Mesenchymal stem cell (in vitro differentiated cells and primary cell): ENCODE measurements at regions not wholly inside any gene's neighbourhood (a gene's known extent, or its start where the extent isn't known, plus 50 kb on each side); places are given as distances from the start of the nearest gene placed in this dataset.

Source experiments
- DNase-seq: peaks from one replicate; pipeline ENCODE4 v3.0.0-alpha.2; 2013
- H2AFZ ChIP-seq: one replicate; pipeline ENCODE4 v1.6.1; 2013; ENCODE audit warnings: low read depth, mild to moderate bottlenecking, control low read depth, inconsistent platforms, low read length, moderate library complexity
- H2AK5ac ChIP-seq: 2 replicates; pipeline ENCODE4 v1.6.1; 2013; ENCODE audit warnings: low read length, moderate library complexity, mild to moderate bottlenecking, inconsistent platforms; ENCODE audit not compliant: severe bottlenecking
- H2BK120ac ChIP-seq: one replicate; pipeline ENCODE4 v1.6.1; 2013; ENCODE audit warnings: low read depth, mild to moderate bottlenecking, inconsistent platforms, low read length, moderate library complexity
- H2BK12ac ChIP-seq, 2 experiments: one replicate each; pipeline ENCODE4 v1.6.1; 2013; ENCODE audit warnings: inconsistent platforms in 2 of 2, low read length in 2 of 2, mild to moderate bottlenecking in 2 of 2, moderate library complexity in 2 of 2, control low read depth in 1 of 2
- H2BK15ac ChIP-seq: one replicate; pipeline ENCODE4 v1.6.1; 2013; ENCODE audit warnings: mild to moderate bottlenecking, low read depth, inconsistent platforms; ENCODE audit not compliant: poor library complexity, severe bottlenecking
- H2BK5ac ChIP-seq: 2 replicates; pipeline ENCODE4 v1.6.1; 2013; ENCODE audit warnings: low read depth, mild to moderate bottlenecking, low read length, control low read depth, inconsistent platforms; ENCODE audit not compliant: poor library complexity, severe bottlenecking
- H3K14ac ChIP-seq, 2 experiments: one replicate each; pipeline ENCODE4 v1.6.1; 2013; ENCODE audit warnings: inconsistent platforms in 2 of 2, low read length in 2 of 2, control low read depth in 1 of 2, mild to moderate bottlenecking in 1 of 2, moderate library complexity in 1 of 2
- H3K18ac ChIP-seq, 2 experiments: one replicate each; pipeline ENCODE4 v1.6.1; 2013; ENCODE audit warnings: inconsistent platforms in 2 of 2, low read length in 2 of 2, control low read depth in 1 of 2, low read depth in 1 of 2, mild to moderate bottlenecking in 1 of 2
- H3K23ac ChIP-seq, 2 experiments: one replicate each; pipeline ENCODE4 v1.6.1; 2013; ENCODE audit warnings: inconsistent platforms in 2 of 2, low read length in 2 of 2, mild to moderate bottlenecking in 2 of 2, moderate library complexity in 2 of 2, control low read depth in 1 of 2
- H3K27ac ChIP-seq: 2 replicates; pipeline ENCODE4 v1.5.1; 2013; ENCODE audit warnings: mild to moderate bottlenecking, moderate library complexity, low read length, control low read depth, inconsistent platforms; ENCODE audit not compliant: poor library complexity, severe bottlenecking
- H3K27me3 ChIP-seq, 2 experiments: 2 replicates each; pipeline versions ENCODE4 v1.6.1 to v1.7.0; 2013; ENCODE audit warnings: low read length in 2 of 2, mild to moderate bottlenecking in 2 of 2, moderate library complexity in 2 of 2, control low read depth in 1 of 2, inconsistent platforms in 1 of 2; ENCODE audit not compliant: control insufficient read depth in 1 of 2, insufficient read depth in 1 of 2
- H3K36me3 ChIP-seq, 2 experiments: 2 replicates each; pipeline versions ENCODE4 v1.6.1 to v1.7.0; 2013; ENCODE audit warnings: low read length in 2 of 2, control low read depth in 1 of 2, inconsistent platforms in 1 of 2, low read depth in 1 of 2, mild to moderate bottlenecking in 1 of 2; ENCODE audit not compliant: insufficient read depth in 2 of 2, control insufficient read depth in 1 of 2
- H3K4ac ChIP-seq, 2 experiments: one replicate each; pipeline ENCODE4 v1.6.1; 2013; ENCODE audit warnings: inconsistent platforms in 2 of 2, low read length in 2 of 2, mild to moderate bottlenecking in 2 of 2, moderate library complexity in 2 of 2, control low read depth in 1 of 2, low read depth in 1 of 2
- H3K4me1 ChIP-seq: 2 replicates; pipeline ENCODE4 v1.6.1; 2013; ENCODE audit warnings: low read depth, low read length, control low read depth; ENCODE audit not compliant: control insufficient read depth, insufficient read depth
- H3K4me2 ChIP-seq: 2 replicates; pipeline ENCODE4 v1.6.1; 2013; ENCODE audit warnings: low read length, mild to moderate bottlenecking, inconsistent platforms; ENCODE audit not compliant: poor library complexity, severe bottlenecking
- H3K4me3 ChIP-seq, 2 experiments: 2 replicates each; pipeline versions ENCODE4 v1.5.1 to v1.7.0; 2013; ENCODE audit warnings: low read length in 2 of 2, mild to moderate bottlenecking in 2 of 2, control low read depth in 1 of 2, low read depth in 1 of 2; ENCODE audit not compliant: insufficient read depth in 1 of 2
- H3K79me1 ChIP-seq: replicated peaks from 2 replicates; pipeline ENCODE4 v1.6.1; 2013; ENCODE audit warnings: mild to moderate bottlenecking, control low read depth, low read length, inconsistent platforms; ENCODE audit not compliant: poor library complexity, severe bottlenecking
- H3K9ac ChIP-seq: 2 replicates; pipeline ENCODE4 v1.7.0; 2013; ENCODE audit warnings: mild to moderate bottlenecking, low read length, moderate library complexity
- H3K9me3 ChIP-seq: 2 replicates; pipeline ENCODE4 v1.7.0; 2013; ENCODE audit warnings: mild to moderate bottlenecking, low read length; ENCODE audit not compliant: control insufficient read depth
- H4K8ac ChIP-seq: one replicate; pipeline ENCODE4 v1.6.1; 2013; ENCODE audit warnings: inconsistent platforms, mild to moderate bottlenecking, low read length, moderate library complexity
- H4K91ac ChIP-seq: one replicate; pipeline ENCODE4 v1.6.1; 2013; ENCODE audit warnings: mild to moderate bottlenecking, low read length, inconsistent platforms
- WGBS: methylation state at CpG from one replicate; pipeline ENCODE4 v1.1.7; 2013; ENCODE audit warnings: mixed read lengths; 5-methylcytosine and 5-hydroxymethylcytosine counted together

DNA sequence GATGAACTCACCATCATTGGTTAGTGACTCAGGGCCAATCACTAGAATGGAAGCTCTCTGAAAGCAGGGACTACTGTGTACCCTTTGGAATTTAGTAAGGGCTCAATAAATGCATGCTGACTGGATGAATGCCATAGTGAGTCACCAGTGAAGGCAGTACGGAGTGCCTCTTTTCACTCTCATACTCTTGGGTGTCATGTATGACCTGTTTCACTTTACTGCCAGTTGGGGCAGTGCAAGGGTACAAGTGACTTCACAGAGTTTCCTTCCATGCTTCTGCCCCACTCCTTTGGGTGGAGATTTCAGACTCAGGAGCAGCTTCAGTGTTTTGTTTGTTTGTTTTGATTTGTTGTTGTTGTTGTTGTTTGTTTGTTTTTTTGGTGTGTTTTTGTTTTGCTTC is 57.7 kb downstream of the SOX3 start:
- Histone ChIP-seq H4K8ac (no peak overlapping the region), H2BK5ac (no peak overlapping the region), H3K4me3 (no peak overlapping the region), H2BK15ac (no peak overlapping the region), H3K18ac (no peak overlapping the region), H3K4ac (no peak overlapping the region), H3K4me2 (no peak overlapping the region), H2BK120ac (no peak overlapping the region), H3K9me3 (no peaks in the 10 kb centered on the region), H3K79me1 (no peaks in the 10 kb centered on the region), H2AK5ac (no peak overlapping the region), H2BK12ac (no peak overlapping the region), H3K27ac (no peak overlapping the region), H3K36me3 (no peaks in the 10 kb centered on the region), H2AFZ (no peak overlapping the region), H3K23ac (no peak overlapping the region), H4K91ac (no peak overlapping the region), H3K14ac (no peak overlapping the region), H3K4me1 (no peaks in the 10 kb centered on the region), H3K27me3 (no peaks in the 10 kb centered on the region), H3K9ac (no peak overlapping the region)
- WGBS: no CpG with 5 or more reads among the region's 1 CpG
- DNase-seq: no peak

DNA sequence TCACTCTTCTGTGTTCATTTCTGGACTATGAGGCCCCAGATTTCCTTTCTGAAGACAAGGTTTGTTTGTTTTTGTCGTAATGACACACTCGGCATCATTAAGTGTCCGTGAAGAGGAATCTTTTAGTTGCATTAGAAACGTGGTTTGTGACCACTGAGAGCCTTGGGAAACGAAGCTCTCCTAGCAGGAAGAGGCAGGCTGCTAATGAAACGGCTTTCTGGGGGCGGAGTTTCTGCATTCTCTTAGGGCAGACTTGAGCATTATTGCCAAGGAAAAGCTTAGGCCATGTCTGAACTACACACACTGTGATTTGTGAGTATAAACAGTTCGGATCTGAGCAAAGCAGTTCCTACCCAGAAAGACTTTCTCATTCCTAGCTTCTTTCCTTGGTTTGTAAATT is 64.0 kb downstream of the SOX3 start:
- no peak overlapping the region for H3K23ac ChIP-seq
- H2BK12ac ChIP-seq: no peak overlapping the region
- H3K4me3 ChIP-seq: no peak overlapping the region
- no peaks in the 10 kb centered on the region for H3K9me3 ChIP-seq
- no peak overlapping the region for H3K14ac ChIP-seq
- no peak overlapping the region for H4K8ac ChIP-seq
- H2BK5ac ChIP-seq: no peak overlapping the region
- no peak overlapping the region for H3K4ac ChIP-seq
- no peak overlapping the region for H3K18ac ChIP-seq
- no peak overlapping the region for H2BK15ac ChIP-seq
- H3K27ac ChIP-seq: no peak overlapping the region
- peak; percentile 20 for DNase-seq
- H3K36me3 ChIP-seq: no peaks in the 10 kb centered on the region
- no peak overlapping the region for H2AK5ac ChIP-seq
- no peak overlapping the region for H3K4me2 ChIP-seq
- H3K79me1 ChIP-seq: no peaks in the 10 kb centered on the region
- no peak overlapping the region for H4K91ac ChIP-seq
- 15% methylated on average over 7 of the region's 8 CpGs for WGBS
- H2AFZ ChIP-seq: no peak overlapping the region
- H3K4me1 ChIP-seq: peaks cover 1% of the 10 kb centered on the region
- no peak overlapping the region for H2BK120ac ChIP-seq
- no peak overlapping the region for H3K9ac ChIP-seq
- peaks cover 0 to 7% of the 10 kb centered on the region in 2 experiments for H3K27me3 ChIP-seq

GRCh38 chrX:140439476-140439875 is 65.4 kb downstream of the SOX3 start:
- Histone ChIP-seq H3K9ac (no peak overlapping the region), H3K27me3 (peaks cover 0 to 7% of the 10 kb centered on the region in 2 experiments), H3K4me2 (peak overlapping the region; percentile 55), H2AK5ac (no peak overlapping the region), H3K18ac (no peak overlapping the region), H3K36me3 (no peaks in the 10 kb centered on the region), H3K4me3 (peak overlapping the region in 1 of 2 experiments; percentile 26), H3K23ac (no peak overlapping the region), H3K14ac (no peak overlapping the region), H3K9me3 (no peaks in the 10 kb centered on the region), H2AFZ (no peak overlapping the region), H3K4ac (no peak overlapping the region), H2BK12ac (no peak overlapping the region), H3K79me1 (no peaks in the 10 kb centered on the region), H2BK120ac (no peak overlapping the region), H3K4me1 (peaks cover 1% of the 10 kb centered on the region), H2BK15ac (no peak overlapping the region), H4K8ac (no peak overlapping the region), H4K91ac (no peak overlapping the region), H3K27ac (no peak overlapping the region), H2BK5ac (no peak overlapping the region)
- peak; percentile 0 for DNase-seq
- WGBS: 3% methylated on average over 35 of the region's 35 CpGs

GRCh38 chrX:140434347-140434746 is 70.5 kb downstream of the SOX3 start:
- Histone ChIP-seq H3K36me3 (no peaks in the 10 kb centered on the region), H2BK5ac (no peak overlapping the region), H3K9me3 (no peaks in the 10 kb centered on the region), H3K4me3 (no peak overlapping the region), H4K8ac (no peak overlapping the region), H3K79me1 (no peaks in the 10 kb centered on the region), H3K27ac (no peak overlapping the region), H2AK5ac (no peak overlapping the region), H3K18ac (no peak overlapping the region), H4K91ac (no peak overlapping the region), H3K4ac (no peak overlapping the region), H2BK120ac (no peak overlapping the region), H3K14ac (no peak overlapping the region), H2BK12ac (no peak overlapping the region), H3K4me2 (no peak overlapping the region), H3K4me1 (no peaks in the 10 kb centered on the region), H3K27me3 (peaks cover 0 to 7% of the 10 kb centered on the region in 2 experiments), H3K23ac (no peak overlapping the region), H3K9ac (no peak overlapping the region), H2AFZ (no peak overlapping the region), H2BK15ac (no peak overlapping the region)
- WGBS: 39% methylated on average over 1 of the region's 2 CpGs
- no peak for DNase-seq
